Panc1 (cell line): ENCODE measurements at regions not wholly inside any gene's neighbourhood (a gene's known extent, or its start where the extent isn't known, plus 50 kb on each side); places are given as distances from the start of the nearest gene placed in this dataset.

Source experiments
- ATAC-seq: fragments of 200-7000 bp; cut with Tn5 transposase; 2 replicates; pipeline ENCODE4 v1.9.1; 2020; ENCODE audit warnings: mild to moderate bottlenecking, moderate library complexity
- BruUV-seq: library from RNA; stranded (reverse); fragments of 400-500 nt; replicated peaks from 2 replicates; lab custom pipeline; 2021; lab: Mats Ljungman, UMichigan
- CTCF ChIA-PET: fragments of 300-600 bp; sonication (Branson Sonifier 250); formaldehyde crosslinking; loops from one replicate; lab custom pipeline; 2022; ENCODE audit warnings: antibody characterized with exemption; lab: Charles Lee
- POLR2A ChIA-PET: fragments of 300-600 bp; sonication (Branson Sonifier 250); formaldehyde crosslinking; loops from one replicate; lab custom pipeline; 2022; ENCODE audit warnings: antibody characterized with exemption; lab: Charles Lee
- DNase-seq: peaks from one replicate; pipeline ENCODE4 v3.0.0-alpha.2; 2010; ENCODE audit warnings: low read depth, low spot score
- H3K27ac ChIP-seq: 2 replicates; pipeline ENCODE4 v1.5.1; 2011; ENCODE audit warnings: mild to moderate bottlenecking, low read length, inconsistent platforms
- H3K27me3 ChIP-seq: fragments of 200-500 bp; sonication (Bioruptor generic); 2 replicates; pipeline ENCODE4 v1.6.0; 2014; ENCODE audit warnings: low read length, inconsistent platforms; ENCODE audit not compliant: control insufficient read depth, insufficient read depth
- H3K36me3 ChIP-seq: fragments of 200-500 bp; sonication (Bioruptor generic); 2 replicates; pipeline ENCODE4 v1.5.1; 2014; ENCODE audit warnings: inconsistent platforms, mild to moderate bottlenecking, low read length, moderate library complexity; ENCODE audit not compliant: control insufficient read depth, insufficient read depth
- H3K4me1 ChIP-seq: 2 replicates; pipeline ENCODE4 v1.5.1; 2011; ENCODE audit warnings: inconsistent platforms, mild to moderate bottlenecking, low read length, moderate library complexity; ENCODE audit not compliant: control insufficient read depth, insufficient read depth
- H3K4me3 ChIP-seq, 2 experiments: 2 replicates each; pipeline ENCODE4 v1.5.1; 2011 to 2012; ENCODE audit warnings: low read depth in 2 of 2, low read length in 2 of 2, mild to moderate bottlenecking in 2 of 2, inconsistent platforms in 1 of 2, moderate library complexity in 1 of 2
- H3K9me3 ChIP-seq: fragments of 200-500 bp; sonication (Bioruptor generic); 2 replicates; pipeline ENCODE4 v1.5.1; 2014; ENCODE audit warnings: low read depth, mild to moderate bottlenecking, inconsistent platforms, low read length, moderate library complexity; ENCODE audit not compliant: control insufficient read depth, insufficient read depth
- CTCF ChIP-seq: fragments of 450-650 bp; IDR thresholded peaks from 2 replicates; pipeline ENCODE4 v1.5.1; 2017; ENCODE audit warnings: mild to moderate bottlenecking
- POLR2AphosphoS5 ChIP-seq: IDR thresholded peaks from 2 replicates; pipeline ENCODE4 v1.6.1; 2012; ENCODE audit warnings: mild to moderate bottlenecking, low read depth, low read length, moderate library complexity
- REST ChIP-seq, 2 experiments: IDR thresholded peaks; 2 replicates each; pipeline ENCODE4 v1.6.1; 2011 to 2012; ENCODE audit warnings: low read depth in 2 of 2, control low read depth in 1 of 2, low read length in 1 of 2, mild to moderate bottlenecking in 1 of 2, moderate library complexity in 1 of 2; ENCODE audit not compliant: insufficient read depth in 1 of 2
- SIN3A ChIP-seq: IDR thresholded peaks from 2 replicates; pipeline ENCODE4 v1.6.1; 2012; ENCODE audit warnings: low read depth, mild to moderate bottlenecking, low read length, moderate library complexity, borderline replicate concordance; ENCODE audit not compliant: insufficient read depth
- TCF7L2 ChIP-seq: IDR thresholded peaks from 2 replicates; pipeline ENCODE4 v1.6.1; 2011; ENCODE audit warnings: mild to moderate bottlenecking, low read depth, low read length, inconsistent platforms
- in situ Hi-C: cut with HindIII; loops from 2 replicates; pipeline ENCODE4 v1.10.0; 2016; ENCODE audit warnings: low sequenced_read_pairs, low pct_unique_long_range_greater_than_20kb
- intact Hi-C: fragments of 100-400 bp; cut with micrococcal nuclease; formaldehyde crosslinking; loops from one replicate; pipeline ENCODE4 v1.10.0; 2022; ENCODE audit not compliant: unreplicated experiment

GRCh38 chr5:175021321-175021720 is 296.9 kb downstream of the MSX2 start:
- H3K4me1 ChIP-seq = no peaks in the 10 kb centered on the region
- intact Hi-C loops (no loop called here), in situ Hi-C loops (no loop called here)
- POLR2A ChIA-PET = no interaction called here
- CTCF ChIA-PET = no interaction called here
- H3K4me3 ChIP-seq = no peak overlapping the region
- no TSS peak for BruUV-seq
- H3K36me3 ChIP-seq = no peaks in the 10 kb centered on the region
- no peaks in the 10 kb centered on the region for H3K9me3 ChIP-seq
- ATAC-seq = no peak
- DNase-seq = no peak
- no peak overlapping the region for H3K27ac ChIP-seq
- TF ChIP-seq SIN3A = no peak
- TF ChIP-seq POLR2AphosphoS5 = no peak
- no peak for TF ChIP-seq TCF7L2
- no peak for TF ChIP-seq REST (IDR thresholded peaks at IDR 0.05; ENCODE audit: insufficient read depth in 1 of 2, low read depth in 2 of 2, low read length in 1 of 2)
- TF ChIP-seq CTCF = no peak
- no peaks in the 10 kb centered on the region for H3K27me3 ChIP-seq

- H3K4me3 ChIP-seq = no peak overlapping the region
- no peak overlapping the region for H3K27ac ChIP-seq
- ChIA-PET CTCF (no interaction called here), POLR2A (no interaction called here)
- in situ Hi-C loops (no loop called here), intact Hi-C loops (no loop called here)
- ATAC-seq = no peak
- DNase-seq = no peak
- no peak for TF ChIP-seq CTCF
- no peak for TF ChIP-seq POLR2AphosphoS5
- no peak for TF ChIP-seq SIN3A
- TF ChIP-seq TCF7L2 = no peak
- no peak for TF ChIP-seq REST (IDR thresholded peaks at IDR 0.05; ENCODE audit: insufficient read depth in 1 of 2, low read depth in 2 of 2, low read length in 1 of 2)
- H3K9me3 ChIP-seq = no peaks in the 10 kb centered on the region
- 0 out of 2 replicates have a peak, but pooled peaks cover 3% of the 10 kb centered on the region for H3K27me3 ChIP-seq
- H3K36me3 ChIP-seq = no peaks in the 10 kb centered on the region
- H3K4me1 ChIP-seq = no peaks in the 10 kb centered on the region
- BruUV-seq = no TSS peak
Measured at GRCh38 chr5:175015028-175015685, 290.8 kb downstream of the MSX2 start.
